ENCODE measurements at regions not wholly inside any gene's neighbourhood (a gene's known extent, or its start where the extent isn't known, plus 50 kb on each side); places are given as distances from the start of the nearest gene placed in this dataset.

DNA sequence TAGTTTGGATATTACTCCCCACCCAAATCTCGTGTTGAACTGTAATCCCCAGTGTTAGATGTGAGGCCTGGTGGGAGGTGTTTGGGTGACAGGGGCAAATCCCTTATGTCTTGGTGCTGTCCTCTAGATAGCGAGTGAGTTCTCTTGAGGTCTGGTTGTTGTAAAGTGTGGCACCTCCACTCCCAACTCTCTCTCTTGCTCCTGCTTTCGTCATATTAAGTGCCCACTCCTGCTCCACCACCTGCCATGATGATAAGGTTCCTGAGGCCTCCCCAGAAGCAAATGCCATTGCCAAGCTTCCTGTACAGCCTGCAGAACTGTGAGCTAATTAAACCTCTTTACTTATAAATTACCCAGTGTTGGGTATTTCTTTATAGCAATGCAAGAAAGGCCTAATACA, 944.3 kb downstream of the ADGRL3 start:
- in situ Hi-C loops (cut with MboI; ENCODE audit: low sequenced_read_pairs, unreplicated experiment), result no loop called here
- TF ChIP-seq, protein P1, sequence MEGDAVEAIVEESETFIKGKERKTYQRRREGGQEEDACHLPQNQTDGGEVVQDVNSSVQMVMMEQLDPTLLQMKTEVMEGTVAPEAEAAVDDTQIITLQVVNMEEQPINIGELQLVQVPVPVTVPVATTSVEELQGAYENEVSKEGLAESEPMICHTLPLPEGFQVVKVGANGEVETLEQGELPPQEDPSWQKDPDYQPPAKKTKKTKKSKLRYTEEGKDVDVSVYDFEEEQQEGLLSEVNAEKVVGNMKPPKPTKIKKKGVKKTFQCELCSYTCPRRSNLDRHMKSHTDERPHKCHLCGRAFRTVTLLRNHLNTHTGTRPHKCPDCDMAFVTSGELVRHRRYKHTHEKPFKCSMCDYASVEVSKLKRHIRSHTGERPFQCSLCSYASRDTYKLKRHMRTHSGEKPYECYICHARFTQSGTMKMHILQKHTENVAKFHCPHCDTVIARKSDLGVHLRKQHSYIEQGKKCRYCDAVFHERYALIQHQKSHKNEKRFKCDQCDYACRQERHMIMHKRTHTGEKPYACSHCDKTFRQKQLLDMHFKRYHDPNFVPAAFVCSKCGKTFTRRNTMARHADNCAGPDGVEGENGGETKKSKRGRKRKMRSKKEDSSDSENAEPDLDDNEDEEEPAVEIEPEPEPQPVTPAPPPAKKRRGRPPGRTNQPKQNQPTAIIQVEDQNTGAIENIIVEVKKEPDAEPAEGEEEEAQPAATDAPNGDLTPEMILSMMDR (IDR thresholded peaks at IDR 0.05; ENCODE audit: borderline replicate concordance, control extremely low read depth, extremely low read depth, insufficient read depth, missing control alignments), result no peak
- no peak for DNase-seq (ENCODE audit: low spot score)

DNA sequence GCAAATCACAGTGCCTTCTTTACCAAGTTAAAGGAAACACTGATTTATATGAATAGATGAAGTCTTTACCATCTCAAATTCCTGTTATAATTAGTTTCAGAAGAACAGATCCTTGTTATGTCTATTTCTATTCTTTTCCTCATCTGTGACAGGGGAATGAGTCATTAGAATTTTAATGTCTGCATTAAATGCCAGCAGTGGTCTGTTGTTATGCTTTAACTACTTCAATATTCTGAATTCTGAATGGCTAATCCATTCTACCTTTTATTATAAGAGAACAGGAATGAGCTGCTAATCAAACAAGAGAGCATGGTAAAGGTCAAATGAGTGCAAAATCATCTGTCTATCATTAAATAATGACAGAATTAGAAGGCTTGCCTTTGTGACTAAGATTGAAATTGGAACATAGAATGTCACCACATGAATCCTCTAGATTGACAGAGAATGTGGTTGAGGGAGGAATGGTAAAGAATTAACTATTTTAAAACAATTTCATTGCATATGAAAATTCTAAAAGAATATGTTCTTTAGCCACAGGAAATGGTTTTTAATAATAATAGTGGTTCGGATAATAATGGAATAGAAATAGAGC, 935.5 kb downstream of the ADGRL3 start:
- in situ Hi-C loops (cut with MboI; ENCODE audit: low sequenced_read_pairs, unreplicated experiment), result no loop called here
- no peak for DNase-seq (ENCODE audit: low spot score)
- TF ChIP-seq, protein P1 (IDR thresholded peaks at IDR 0.05; ENCODE audit: borderline replicate concordance, control extremely low read depth, extremely low read depth, insufficient read depth, missing control alignments), result no peak

DNA sequence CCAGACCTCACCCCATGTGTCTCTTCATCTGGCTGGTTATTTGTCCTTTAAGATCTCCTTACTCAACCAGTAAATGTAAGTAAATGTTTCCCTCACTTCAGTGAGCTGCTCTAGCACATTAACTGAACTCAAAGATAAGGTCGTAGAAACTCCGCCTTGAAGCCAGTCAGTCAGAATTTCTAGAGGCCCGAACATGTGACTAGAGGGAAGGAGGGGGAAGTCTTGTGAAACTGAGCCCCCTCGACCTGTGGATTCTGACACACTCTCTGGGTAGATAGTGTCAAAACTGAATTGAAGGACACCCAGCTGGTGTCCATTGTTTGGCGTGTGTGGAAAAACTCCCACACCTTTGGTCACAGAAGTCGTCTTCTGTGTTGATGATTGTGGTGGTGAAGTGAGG, 933.9 kb downstream of the ADGRL3 start:
- DNase-seq (ENCODE audit: low spot score), result no peak
- TF ChIP-seq, protein P1 (IDR thresholded peaks at IDR 0.05; ENCODE audit: borderline replicate concordance, control extremely low read depth, extremely low read depth, insufficient read depth, missing control alignments), result no peak
- in situ Hi-C loops (cut with MboI; ENCODE audit: low sequenced_read_pairs, unreplicated experiment), result no loop called here

DNA sequence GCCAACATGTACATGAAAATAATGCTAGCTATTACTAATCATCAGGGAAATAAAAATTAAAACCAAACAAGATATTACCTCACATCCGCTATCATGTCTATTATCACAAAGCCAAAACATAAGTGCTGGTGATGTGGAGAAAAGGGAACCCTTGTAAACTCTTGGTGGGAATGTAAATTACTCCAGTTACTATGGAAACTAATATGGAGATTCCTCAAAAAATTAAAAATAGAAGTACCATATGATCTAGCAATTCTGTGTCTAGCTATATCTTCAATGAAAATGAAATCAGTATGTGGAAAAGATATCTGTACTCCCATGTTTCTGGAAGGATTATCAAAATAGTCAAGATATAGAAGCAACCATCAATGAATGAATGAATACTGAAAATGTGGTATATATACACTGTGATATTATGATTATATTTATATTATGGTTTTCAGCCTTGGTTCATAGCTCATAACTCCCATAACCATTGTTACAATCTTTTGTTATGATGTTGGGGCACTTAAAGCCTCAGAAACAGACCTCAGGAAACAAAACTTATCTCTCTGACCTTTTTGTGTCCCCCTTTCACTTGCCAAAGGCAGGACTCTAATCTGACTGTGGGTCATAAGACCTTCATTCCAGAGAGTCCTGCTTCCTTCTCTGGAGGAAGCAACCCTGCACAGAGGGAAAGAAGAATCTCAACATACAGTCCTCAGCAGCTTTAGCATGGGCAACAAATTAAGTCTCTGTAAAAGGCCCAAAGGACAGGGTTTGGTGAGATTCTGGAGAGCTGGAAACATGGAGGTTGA, 933.2 kb downstream of the ADGRL3 start:
- DNase-seq (ENCODE audit: low spot score), result no peak

DNA sequence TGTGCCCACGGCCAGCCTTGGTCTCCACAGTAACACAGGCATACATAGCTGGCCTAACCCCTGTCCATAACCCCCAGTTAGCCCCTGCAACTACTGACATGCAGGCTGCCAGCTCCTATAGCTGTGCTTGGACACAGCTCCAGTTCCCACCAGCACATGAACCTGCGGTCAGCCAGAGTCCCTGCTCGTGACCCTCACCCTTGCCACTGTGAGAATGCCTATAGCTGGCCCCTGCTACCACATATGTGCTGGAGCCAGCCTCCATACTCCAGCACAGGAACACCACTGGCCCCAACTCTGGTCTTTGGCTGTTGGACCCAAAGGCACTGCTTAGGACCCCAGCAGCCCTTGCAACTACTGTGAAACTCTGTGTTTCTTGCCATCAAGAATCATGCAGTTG, 930.9 kb downstream of the ADGRL3 start:
- in situ Hi-C loops (cut with MboI; ENCODE audit: low sequenced_read_pairs, unreplicated experiment), result no loop called here
- no peak for DNase-seq (ENCODE audit: low spot score)
- TF ChIP-seq, protein P1 (IDR thresholded peaks at IDR 0.05; ENCODE audit: borderline replicate concordance, control extremely low read depth, extremely low read depth, insufficient read depth, missing control alignments), result no peak

More for the DNA sequence above, 933.2 kb downstream of the ADGRL3 start:
- in situ Hi-C loops (cut with MboI; ENCODE audit: low sequenced_read_pairs, unreplicated experiment), result no loop called here
- TF ChIP-seq, protein P1 (IDR thresholded peaks at IDR 0.05; ENCODE audit: borderline replicate concordance, control extremely low read depth, extremely low read depth, insufficient read depth, missing control alignments), result no peak

DNA sequence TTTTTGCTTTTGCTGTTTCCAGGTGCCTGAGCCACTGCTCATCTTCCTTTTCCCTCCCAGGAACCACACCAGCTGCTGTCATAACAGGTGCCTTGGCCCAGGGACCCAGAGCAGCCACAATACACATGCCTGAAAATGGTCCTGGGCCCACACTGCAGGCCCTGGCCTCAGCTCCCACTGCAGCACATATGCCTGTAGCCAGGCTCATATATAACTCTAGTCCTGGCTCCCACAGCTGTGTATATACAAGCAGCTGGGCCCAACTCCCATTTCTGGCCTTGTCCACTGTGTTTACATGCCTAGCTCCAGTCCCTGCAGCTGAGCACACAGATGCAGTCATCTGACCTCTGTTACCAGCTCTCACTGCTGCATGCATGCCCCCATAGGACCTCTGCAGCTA, 930.5 kb downstream of the ADGRL3 start:
- in situ Hi-C loops (cut with MboI; ENCODE audit: low sequenced_read_pairs, unreplicated experiment), result no loop called here
- DNase-seq (ENCODE audit: low spot score), result no peak
- TF ChIP-seq, protein P1 (IDR thresholded peaks at IDR 0.05; ENCODE audit: borderline replicate concordance, control extremely low read depth, extremely low read depth, insufficient read depth, missing control alignments), result no peak
